K562 (cell line): ENCODE measurements at regions not wholly inside any gene's neighbourhood (a gene's known extent, or its start where the extent isn't known, plus 50 kb on each side); places are given as distances from the start of the nearest gene placed in this dataset.

Source experiments
- ATAC-seq: fragments of 200-7000 bp; cut with Tn5 transposase; 3 replicates; pipeline ENCODE4 v1.9.1; 2020; ENCODE audit warnings: moderate library complexity
- BruUV-seq: library from RNA; stranded (reverse); fragments of 400-500 nt; replicated peaks from 2 replicates; lab custom pipeline; 2021; lab: Mats Ljungman, UMichigan
- CTCF ChIA-PET: fragments of 300-600 bp; formaldehyde crosslinking; extraction: SDS; loops from one replicate; lab custom pipeline; 2021; ENCODE audit warnings: low intra/inter-chr PET ratio; lab: Yijun Ruan, JAX
- POLR2A ChIA-PET: fragments of 300-600, 350-650 bp; sonication (Branson Sonifier 250); formaldehyde crosslinking; extraction: SDS; loops from one replicate; lab custom pipeline; 2021; ENCODE audit warnings: antibody characterized with exemption, inconsistent platforms; lab: Yijun Ruan, JAX
- DNase-seq, 4 experiments: peaks; one replicate each; pipeline versions ENCODE4 v3.0.0 to v3.0.0-alpha.2; 2011 to 2018; ENCODE audit warnings: low spot score in 3 of 4, mixed read lengths in 3 of 4; ENCODE audit errors: extremely low read depth in 1 of 4
- FAIRE-seq: peaks from 2 replicates; lab custom pipeline; 2011; peaks lifted over from hg19 to GRCh38; lab: Jason Lieb, UNC
- H2AFZ ChIP-seq: 2 replicates; pipeline ENCODE4 v1.6.0; 2011; ENCODE audit warnings: low read depth, low read length, control low read depth, inconsistent platforms
- H3K27ac ChIP-seq: fragments of 200-600 bp; 3 replicates; pipeline ENCODE4 v1.8.0; 2011; ENCODE audit warnings: low read depth, mild to moderate bottlenecking, control low read depth, inconsistent platforms, low read length, moderate library complexity, mixed read lengths; ENCODE audit errors: extremely low read depth
- H3K27me3 ChIP-seq, 2 experiments: fragments of 300-600 bp in 1 of 2; 2 replicates in 1 of 2; 3 replicates in 1 of 2; pipeline versions ENCODE4 v1.6.0 to v1.8.0; 2011; ENCODE audit warnings: inconsistent platforms in 2 of 2, low read length in 2 of 2, mild to moderate bottlenecking in 1 of 2, mixed read lengths in 1 of 2, moderate library complexity in 1 of 2; ENCODE audit not compliant: control insufficient read depth in 2 of 2, insufficient read depth in 2 of 2
- H3K36me3 ChIP-seq: fragments of 300-600 bp; 3 replicates; pipeline ENCODE4 v1.8.0; 2011; ENCODE audit warnings: mild to moderate bottlenecking, low read length, inconsistent platforms; ENCODE audit not compliant: control insufficient read depth, insufficient read depth
- H3K4me1 ChIP-seq, 2 experiments: fragments of 200-600 bp in 1 of 2; replicated peaks in 1 of 2; 2 replicates in 1 of 2; 3 replicates in 1 of 2; pipeline versions ENCODE4 v1.5.1 to v1.8.0; 2011; ENCODE audit warnings: inconsistent platforms in 2 of 2, low read length in 2 of 2, mild to moderate bottlenecking in 1 of 2, mixed read lengths in 1 of 2, moderate library complexity in 1 of 2; ENCODE audit not compliant: control insufficient read depth in 2 of 2, insufficient read depth in 2 of 2
- H3K4me2 ChIP-seq: 2 replicates; pipeline ENCODE4 v1.6.1; 2011; ENCODE audit warnings: low read length, control low read depth, inconsistent platforms, mixed read lengths; ENCODE audit not compliant: insufficient read depth
- H3K4me3 ChIP-seq: fragments of 200-600 bp; sonication (generic), shearing (Covaris generic); 2 replicates; pipeline ENCODE4 v1.5.1; 2016; ENCODE audit warnings: control low read depth, inconsistent platforms
- H3K79me2 ChIP-seq: fragments of 200-600 bp; 3 replicates; pipeline ENCODE4 v1.8.0; 2011; ENCODE audit warnings: low read length, inconsistent platforms; ENCODE audit not compliant: control insufficient read depth, insufficient read depth
- H3K9ac ChIP-seq, 2 experiments: 2 replicates each; pipeline versions ENCODE4 v1.6.0 to v1.6.1; 2011; ENCODE audit warnings: low read depth in 2 of 2, low read length in 2 of 2, control low read depth in 1 of 2, inconsistent platforms in 1 of 2, mild to moderate bottlenecking in 1 of 2, mixed read lengths in 1 of 2; ENCODE audit not compliant: insufficient read depth in 1 of 2
- H3K9me1 ChIP-seq: one replicate; pipeline ENCODE4 v1.6.0; 2011; ENCODE audit warnings: inconsistent platforms, mild to moderate bottlenecking, low read length, moderate library complexity; ENCODE audit not compliant: control insufficient read depth, insufficient read depth
- H3K9me3 ChIP-seq: replicated peaks from 2 replicates; pipeline ENCODE4 v1.5.1; 2011; ENCODE audit warnings: low read depth, low read length, inconsistent platforms; ENCODE audit not compliant: control insufficient read depth, insufficient read depth
- H4K20me1 ChIP-seq: replicated peaks from 2 replicates; pipeline ENCODE4 v1.6.1; 2011; ENCODE audit warnings: low read length, inconsistent platforms, mixed read lengths; ENCODE audit not compliant: control insufficient read depth, insufficient read depth
- EGR1 ChIP-seq: fragments of 450-650 bp; conservative IDR thresholded peaks from 2 replicates; pipeline ENCODE4 v1.6.1; 2017; ENCODE audit warnings: mild to moderate bottlenecking
- HMG20A ChIP-seq: fragments of 450-650 bp; formaldehyde crosslinking; conservative IDR thresholded peaks from 2 replicates; pipeline ENCODE4 v1.4.0; 2020; ENCODE audit warnings: mild to moderate bottlenecking, mixed read lengths
- IRF2 ChIP-seq: sonication (generic); formaldehyde crosslinking; IDR thresholded peaks from 2 replicates; pipeline ENCODE4 v1.8.1; 2022; ENCODE audit warnings: mild to moderate bottlenecking, missing genetic modification reagents
- NFYB ChIP-seq: IDR thresholded peaks from 2 replicates; pipeline ENCODE4 v1.6.1; 2011; ENCODE audit warnings: mild to moderate bottlenecking, moderate library complexity; ENCODE audit not compliant: insufficient read length; ENCODE audit errors: extremely low read depth
- WGBS: fragments of 100-300 bp; shearing (Covaris generic); methylation state at CpG from one replicate; pipeline ENCODE4 v1.1.6; 2016; ENCODE audit warnings: low coverage, mixed read lengths; ENCODE audit not compliant: insufficient coverage; ENCODE audit errors: missing lambda C conversion rate; 5-methylcytosine and 5-hydroxymethylcytosine counted together
- in situ Hi-C: fragments of 300-500 bp; cut with MboI; formaldehyde crosslinking; loops from 4 replicates; pipeline ENCODE4 v1.15.0; 2018; ENCODE audit warnings: inconsistent platforms, mixed read lengths
- intact Hi-C: fragments of 100-400 bp; cut with micrococcal nuclease; formaldehyde crosslinking; loops from 2 replicates; pipeline ENCODE4 v1.14.2; 2022
- TF ChIP-seq, protein P1 (sequence below): fragments of 200-800 bp; sonication (Bioruptor generic); IDR thresholded peaks from 2 replicates; pipeline ENCODE4 v1.6.1; 2016; ENCODE audit warnings: missing genetic modification characterization, missing compliant biosample characterization

DNA sequence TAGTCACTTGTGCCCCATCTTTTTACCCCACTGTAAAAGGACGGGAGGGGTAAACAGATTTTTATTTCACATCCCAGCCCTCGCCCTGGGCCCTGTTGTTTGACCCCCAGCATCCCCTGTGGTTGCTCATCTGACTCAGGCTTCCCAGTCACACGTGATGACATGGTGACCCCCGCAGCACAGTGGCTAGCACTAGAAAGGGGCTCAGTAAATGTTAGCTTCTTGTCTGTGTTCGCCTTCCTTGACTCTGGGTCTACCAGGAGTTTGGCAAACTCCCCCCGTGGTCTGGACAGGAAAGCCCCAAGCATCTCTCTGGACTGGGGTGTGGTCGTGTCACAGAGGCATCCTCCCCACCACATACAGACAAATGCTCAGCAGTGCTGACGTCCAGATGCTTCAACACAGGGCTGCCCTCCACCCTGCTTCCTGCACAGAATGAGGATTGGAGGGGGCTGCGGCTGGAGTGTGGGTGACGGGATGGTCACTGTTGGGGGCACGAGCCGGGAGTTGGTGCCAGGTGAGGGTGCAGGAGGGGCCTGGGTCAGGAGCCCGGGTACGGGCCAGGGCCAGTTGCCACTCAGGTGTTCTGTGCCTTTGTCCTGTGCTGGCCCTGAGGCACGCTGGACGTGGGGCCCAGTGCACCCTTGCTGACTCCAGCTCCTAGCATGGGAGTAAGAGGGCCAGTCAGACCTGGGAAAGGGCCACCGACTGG lies 69.1 kb downstream of the METRNL start (continued):
- TF ChIP-seq, protein P1, sequence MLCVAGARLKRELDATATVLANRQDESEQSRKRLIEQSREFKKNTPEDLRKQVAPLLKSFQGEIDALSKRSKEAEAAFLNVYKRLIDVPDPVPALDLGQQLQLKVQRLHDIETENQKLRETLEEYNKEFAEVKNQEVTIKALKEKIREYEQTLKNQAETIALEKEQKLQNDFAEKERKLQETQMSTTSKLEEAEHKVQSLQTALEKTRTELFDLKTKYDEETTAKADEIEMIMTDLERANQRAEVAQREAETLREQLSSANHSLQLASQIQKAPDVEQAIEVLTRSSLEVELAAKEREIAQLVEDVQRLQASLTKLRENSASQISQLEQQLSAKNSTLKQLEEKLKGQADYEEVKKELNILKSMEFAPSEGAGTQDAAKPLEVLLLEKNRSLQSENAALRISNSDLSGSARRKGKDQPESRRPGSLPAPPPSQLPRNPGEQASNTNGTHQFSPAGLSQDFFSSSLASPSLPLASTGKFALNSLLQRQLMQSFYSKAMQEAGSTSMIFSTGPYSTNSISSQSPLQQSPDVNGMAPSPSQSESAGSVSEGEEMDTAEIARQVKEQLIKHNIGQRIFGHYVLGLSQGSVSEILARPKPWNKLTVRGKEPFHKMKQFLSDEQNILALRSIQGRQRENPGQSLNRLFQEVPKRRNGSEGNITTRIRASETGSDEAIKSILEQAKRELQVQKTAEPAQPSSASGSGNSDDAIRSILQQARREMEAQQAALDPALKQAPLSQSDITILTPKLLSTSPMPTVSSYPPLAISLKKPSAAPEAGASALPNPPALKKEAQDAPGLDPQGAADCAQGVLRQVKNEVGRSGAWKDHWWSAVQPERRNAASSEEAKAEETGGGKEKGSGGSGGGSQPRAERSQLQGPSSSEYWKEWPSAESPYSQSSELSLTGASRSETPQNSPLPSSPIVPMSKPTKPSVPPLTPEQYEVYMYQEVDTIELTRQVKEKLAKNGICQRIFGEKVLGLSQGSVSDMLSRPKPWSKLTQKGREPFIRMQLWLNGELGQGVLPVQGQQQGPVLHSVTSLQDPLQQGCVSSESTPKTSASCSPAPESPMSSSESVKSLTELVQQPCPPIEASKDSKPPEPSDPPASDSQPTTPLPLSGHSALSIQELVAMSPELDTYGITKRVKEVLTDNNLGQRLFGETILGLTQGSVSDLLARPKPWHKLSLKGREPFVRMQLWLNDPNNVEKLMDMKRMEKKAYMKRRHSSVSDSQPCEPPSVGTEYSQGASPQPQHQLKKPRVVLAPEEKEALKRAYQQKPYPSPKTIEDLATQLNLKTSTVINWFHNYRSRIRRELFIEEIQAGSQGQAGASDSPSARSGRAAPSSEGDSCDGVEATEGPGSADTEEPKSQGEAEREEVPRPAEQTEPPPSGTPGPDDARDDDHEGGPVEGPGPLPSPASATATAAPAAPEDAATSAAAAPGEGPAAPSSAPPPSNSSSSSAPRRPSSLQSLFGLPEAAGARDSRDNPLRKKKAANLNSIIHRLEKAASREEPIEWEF: no peak
- TF ChIP-seq EGR1 (no peak), HMG20A (no peak)

DNA sequence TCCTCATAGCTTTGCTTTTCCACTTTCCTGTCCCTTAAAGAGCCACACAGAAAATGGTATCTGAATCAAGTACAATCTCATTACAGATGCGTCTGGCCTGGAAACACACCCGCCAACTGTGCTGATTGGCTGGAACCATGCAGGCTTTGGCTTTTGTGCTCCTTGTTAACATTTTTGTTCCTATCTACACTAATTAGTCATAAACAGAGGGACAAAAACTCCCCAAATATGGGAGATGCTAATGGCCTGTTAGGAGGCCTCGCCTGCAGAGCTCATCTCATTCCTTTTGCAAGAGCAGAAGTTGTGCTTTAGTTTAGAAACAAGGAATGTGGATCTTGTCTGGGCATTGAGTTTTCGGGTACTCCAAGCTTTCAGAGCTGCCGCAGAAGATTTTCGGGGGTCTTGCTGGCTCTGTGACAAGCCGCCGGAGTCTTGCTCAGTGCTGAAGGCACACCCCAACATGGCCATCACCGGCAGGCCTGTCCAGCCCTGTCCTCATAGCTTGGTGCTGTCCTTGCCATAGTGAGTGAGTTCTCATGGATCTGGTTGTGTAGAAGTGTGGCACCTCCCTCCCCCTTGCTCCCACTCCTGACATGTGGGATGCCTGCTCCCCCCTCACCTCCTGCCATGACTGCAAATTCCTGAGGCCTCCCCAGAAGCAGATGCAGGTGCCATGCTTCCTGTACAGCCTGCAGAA lies 69.8 kb downstream of the METRNL start:
- ChIA-PET CTCF (no interaction called here), POLR2A (interaction anchor here (1.6 to 3.5 kb wide), 3 partner anchors 11 to 16 kb away, joined by 4 to 10 read pairs (median 5); no protein-coding TSS in a partner anchor)
- Histone ChIP-seq H3K4me1 (peaks cover 2 to 33% of the 10 kb centered on the region in 2 experiments; a peak in 4 of 5 replicates), H3K79me2 (no peaks in the 10 kb centered on the region), H3K4me3 (no peak overlapping the region), H4K20me1 (no peaks in the 10 kb centered on the region), H3K9me1 (no peaks in the 10 kb centered on the region), H3K36me3 (no peaks in the 10 kb centered on the region), H3K9me3 (no peaks in the 10 kb centered on the region; the same call in 1 of the 2 replicates), H3K9ac (no peak overlapping the region), H3K27ac (no peak overlapping the region), H2AFZ (no peak overlapping the region), H3K4me2 (no peak overlapping the region), H3K27me3 (peaks cover 13 to 65% of the 10 kb centered on the region in 2 experiments)
- in situ Hi-C loops (no loop called here), intact Hi-C loops (no loop called here)
- ATAC-seq (no peak), DNase-seq (peak in 1 of 4 experiments; percentile 4), FAIRE-seq (no peak)
- TF ChIP-seq IRF2 (CRISPR knock-in tag) (no peak), NFYB (peak; percentile 23)
- 32% methylated on average over 8 of the region's 9 CpGs for WGBS
- no TSS peak for BruUV-seq
